ENCODE measurements at regions not wholly inside any gene's neighbourhood (a gene's known extent, or its start where the extent isn't known, plus 50 kb on each side); places are given as distances from the start of the nearest gene placed in this dataset.
"Not testable (repeated sequence)": the region's sequence is repeated elsewhere in the genome, so short reads cannot be mapped to it uniquely, and the experiment has no call there.

DNA sequence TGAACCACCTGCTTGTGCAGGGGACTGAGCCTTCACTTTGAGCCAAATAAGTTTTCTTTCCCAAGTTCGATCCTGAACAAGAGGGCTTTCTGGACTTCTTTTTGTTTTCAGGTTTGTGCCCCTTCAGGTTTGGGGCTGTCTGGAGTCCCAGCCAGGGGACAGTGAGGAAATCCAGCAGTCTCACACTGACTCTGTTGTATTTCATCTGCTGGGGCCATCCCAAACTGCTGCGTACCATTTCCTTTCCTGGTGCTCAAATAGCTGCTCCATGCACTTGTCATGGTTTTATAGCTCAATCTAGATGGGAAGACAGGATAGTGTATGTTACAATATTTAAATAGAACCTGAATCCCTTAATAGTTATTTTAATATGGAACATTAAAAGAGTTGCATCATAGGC, 66.3 kb upstream of the IGLL5 start:
- WGBS, 2 donors (ENCODE audit: low coverage in 1 of 2), result 63 to 69% methylated on average over 1 to 2 of the region's 2 CpGs
- no peaks in the 10 kb centered on the region for H3K4me1 ChIP-seq

DNA sequence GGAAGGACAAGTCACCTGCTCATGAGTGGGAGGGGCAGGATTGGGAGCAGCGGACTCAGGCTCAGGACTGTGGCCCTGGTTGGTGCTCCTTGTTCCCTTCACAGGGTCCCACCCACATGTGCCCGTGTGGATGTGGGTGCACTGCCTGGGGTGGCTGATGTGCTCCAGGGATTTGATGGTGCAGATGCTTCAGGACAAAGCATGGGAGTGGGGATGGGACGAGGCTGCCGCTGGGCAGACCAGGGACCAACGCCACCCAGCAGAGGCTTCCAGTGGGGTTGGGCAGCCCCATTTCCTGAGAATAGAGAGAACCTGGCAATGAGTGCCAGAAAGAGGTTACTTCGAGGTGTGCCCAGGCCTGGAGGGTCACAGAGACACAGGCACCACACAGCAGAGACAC, 65.5 kb upstream of the IGLL5 start:
- H3K27ac ChIP-seq, result no peak overlapping the region
- no peak overlapping the region for H3K4me3 ChIP-seq
- WGBS, 2 donors (ENCODE audit: low coverage in 1 of 2), result 95% methylated on average over 3 of the region's 6 CpGs; no CpG with 5 or more reads in 1 of the 2 donors
- no peaks in the 10 kb centered on the region for H3K4me1 ChIP-seq
- peaks cover 0 to 7% (median 0%) of the 10 kb centered on the region in 3 donors for H3K9me3 ChIP-seq
- ATAC-seq, result no peak
- peaks cover 34% of the 10 kb centered on the region for H3K27me3 ChIP-seq
- no peak for TF ChIP-seq EP300 (IDR thresholded peaks at IDR 0.05)
- TF ChIP-seq POLR2A (IDR thresholded peaks at IDR 0.05), result no peak
- TF ChIP-seq, protein P1, sequence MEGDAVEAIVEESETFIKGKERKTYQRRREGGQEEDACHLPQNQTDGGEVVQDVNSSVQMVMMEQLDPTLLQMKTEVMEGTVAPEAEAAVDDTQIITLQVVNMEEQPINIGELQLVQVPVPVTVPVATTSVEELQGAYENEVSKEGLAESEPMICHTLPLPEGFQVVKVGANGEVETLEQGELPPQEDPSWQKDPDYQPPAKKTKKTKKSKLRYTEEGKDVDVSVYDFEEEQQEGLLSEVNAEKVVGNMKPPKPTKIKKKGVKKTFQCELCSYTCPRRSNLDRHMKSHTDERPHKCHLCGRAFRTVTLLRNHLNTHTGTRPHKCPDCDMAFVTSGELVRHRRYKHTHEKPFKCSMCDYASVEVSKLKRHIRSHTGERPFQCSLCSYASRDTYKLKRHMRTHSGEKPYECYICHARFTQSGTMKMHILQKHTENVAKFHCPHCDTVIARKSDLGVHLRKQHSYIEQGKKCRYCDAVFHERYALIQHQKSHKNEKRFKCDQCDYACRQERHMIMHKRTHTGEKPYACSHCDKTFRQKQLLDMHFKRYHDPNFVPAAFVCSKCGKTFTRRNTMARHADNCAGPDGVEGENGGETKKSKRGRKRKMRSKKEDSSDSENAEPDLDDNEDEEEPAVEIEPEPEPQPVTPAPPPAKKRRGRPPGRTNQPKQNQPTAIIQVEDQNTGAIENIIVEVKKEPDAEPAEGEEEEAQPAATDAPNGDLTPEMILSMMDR (IDR thresholded peaks at IDR 0.05), result no peak
- TF ChIP-seq POLR2AphosphoS5 (IDR thresholded peaks at IDR 0.05), result no peak
- no peaks in the 10 kb centered on the region for H3K36me3 ChIP-seq

More for the DNA sequence above, 66.3 kb upstream of the IGLL5 start:
- TF ChIP-seq, protein P1 (IDR thresholded peaks at IDR 0.05), result no peak
- no peak for TF ChIP-seq POLR2AphosphoS5 (IDR thresholded peaks at IDR 0.05)
- no peak for TF ChIP-seq EP300 (IDR thresholded peaks at IDR 0.05)
- TF ChIP-seq POLR2A (IDR thresholded peaks at IDR 0.05), result no peak
- Histone ChIP-seq H3K36me3 (no peaks in the 10 kb centered on the region), H3K27me3 (peaks cover 38% of the 10 kb centered on the region), H3K9me3 (peaks cover 0 to 7% (median 0%) of the 10 kb centered on the region in 3 donors), H3K27ac (no peak overlapping the region), H3K4me3 (no peak overlapping the region)
- no peak for ATAC-seq

DNA sequence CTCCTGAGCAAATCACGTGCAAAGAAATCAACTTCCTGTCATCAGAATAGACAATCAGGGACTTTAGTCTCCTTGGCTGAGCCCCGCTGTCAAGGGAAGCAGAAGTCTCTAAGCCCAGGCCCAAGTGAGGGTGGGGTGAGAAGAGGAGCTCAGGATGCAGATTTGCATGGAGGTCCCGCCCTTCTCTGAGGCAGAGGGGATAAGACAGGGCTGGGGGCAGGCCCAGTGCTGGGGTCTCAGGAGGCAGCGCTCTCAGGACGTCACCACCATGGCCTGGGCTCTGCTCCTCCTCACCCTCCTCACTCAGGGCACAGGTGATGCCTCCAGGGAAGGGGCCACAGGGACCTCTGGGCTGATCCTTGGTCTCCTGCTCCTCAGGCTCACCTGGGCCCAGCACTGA, 65.1 kb upstream of the IGLL5 start:
- H3K9me3 ChIP-seq, ATAC-seq, H3K36me3 ChIP-seq, H3K4me3 ChIP-seq, H3K4me1 ChIP-seq, H3K27ac ChIP-seq: not testable (repeated sequence)
- WGBS, 2 donors (ENCODE audit: low coverage in 1 of 2), result 40 to 83% methylated on average over 2 to 3 of the region's 5 CpGs
- H3K27me3 ChIP-seq, result peaks cover 37% of the 10 kb centered on the region

DNA sequence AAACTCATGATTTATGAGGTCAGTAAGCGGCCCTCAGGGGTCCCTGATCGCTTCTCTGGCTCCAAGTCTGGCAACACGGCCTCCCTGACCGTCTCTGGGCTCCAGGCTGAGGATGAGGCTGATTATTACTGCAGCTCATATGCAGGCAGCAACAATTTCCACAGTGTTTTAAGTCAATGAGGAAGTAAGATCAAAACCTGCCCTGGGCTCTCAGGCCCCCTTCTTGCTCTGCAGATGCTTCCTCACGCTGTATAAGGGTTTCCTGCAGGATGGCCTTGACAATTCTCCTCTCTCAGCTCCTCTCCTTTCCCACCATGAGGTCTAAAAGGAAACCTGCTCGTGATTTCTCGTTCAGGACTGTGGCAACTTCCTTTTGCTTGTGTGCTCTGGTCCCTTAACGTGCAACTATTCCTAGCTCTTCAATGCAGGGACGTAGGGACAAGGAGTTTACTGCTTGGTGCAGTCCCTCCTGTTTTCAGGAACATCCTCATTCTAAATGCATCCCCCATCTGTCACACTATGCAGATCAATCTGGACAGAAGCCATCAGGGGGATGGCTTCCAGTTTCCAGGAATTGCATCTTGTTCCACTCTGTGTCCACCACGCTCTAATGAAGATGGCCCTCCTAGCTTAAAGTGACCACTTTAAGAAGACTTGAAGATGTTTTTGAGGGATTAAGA, 64.3 kb upstream of the IGLL5 start:
- ATAC-seq, result no peak
- Histone ChIP-seq H3K4me3 (no peak overlapping the region), H3K27me3 (peaks cover 35% of the 10 kb centered on the region), H3K4me1 (no peaks in the 10 kb centered on the region), H3K27ac (no peak overlapping the region), H3K36me3 (no peaks in the 10 kb centered on the region), H3K9me3 (peaks cover 0 to 7% (median 0%) of the 10 kb centered on the region in 3 donors)
- WGBS, 2 donors (ENCODE audit: low coverage in 1 of 2), result 57 to 64% methylated on average over 5 to 7 of the region's 10 CpGs
- TF ChIP-seq, protein P1 (IDR thresholded peaks at IDR 0.05), result no peak
- no peak for TF ChIP-seq POLR2AphosphoS5 (IDR thresholded peaks at IDR 0.05)
- TF ChIP-seq POLR2A (IDR thresholded peaks at IDR 0.05), result no peak
- no peak for TF ChIP-seq EP300 (IDR thresholded peaks at IDR 0.05)

DNA sequence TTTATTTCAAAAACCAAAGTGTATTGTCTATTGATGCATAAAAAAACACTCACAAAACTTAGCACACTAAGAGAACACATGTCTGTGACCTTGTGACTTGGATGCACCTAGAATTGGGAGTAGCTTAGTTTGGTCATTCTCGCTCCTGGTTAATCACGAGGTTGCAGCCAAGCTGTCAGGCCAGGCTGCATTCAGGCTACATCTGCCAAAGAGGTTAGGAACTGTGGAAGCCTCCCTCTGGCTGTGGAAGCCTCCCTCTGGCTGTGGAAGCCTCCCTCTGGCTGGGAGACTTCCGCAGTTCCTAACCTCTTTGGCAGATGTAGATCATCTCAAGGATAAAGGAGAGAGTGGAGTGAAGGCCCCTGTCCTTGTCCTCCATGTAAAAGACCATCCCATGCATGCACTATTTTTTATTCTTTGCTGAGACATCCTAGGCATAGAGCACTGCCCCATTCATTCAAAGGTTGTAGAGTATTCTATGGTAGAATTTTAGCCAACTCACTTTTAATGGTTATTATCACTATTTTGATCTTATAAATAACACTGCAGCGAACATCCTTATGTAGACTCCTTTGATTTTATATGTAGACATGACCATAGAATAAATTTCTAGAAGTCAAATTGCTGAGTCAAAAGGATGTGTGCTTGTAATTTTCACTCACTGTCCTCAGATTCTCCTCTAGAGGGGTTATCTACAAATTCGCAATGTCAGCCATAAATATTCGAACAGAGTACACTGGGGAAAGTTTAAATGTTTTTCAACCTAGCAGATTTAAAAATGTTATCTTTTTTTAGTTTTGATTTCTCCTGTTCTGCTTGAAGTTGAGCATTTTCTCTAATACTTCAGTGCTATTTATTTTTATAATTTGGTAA, 63.0 kb upstream of the IGLL5 start:
- 71 to 81% methylated on average over 5 to 6 of the region's 6 CpGs for WGBS, 2 donors (ENCODE audit: low coverage in 1 of 2)
- Histone ChIP-seq H3K27me3 (peaks cover 35% of the 10 kb centered on the region), H3K4me1 (no peaks in the 10 kb centered on the region), H3K27ac (no peak overlapping the region), H3K36me3 (no peaks in the 10 kb centered on the region), H3K9me3 (peaks cover 0 to 7% (median 0%) of the 10 kb centered on the region in 3 donors), H3K4me3 (no peak overlapping the region)
- TF ChIP-seq EP300 (IDR thresholded peaks at IDR 0.05) (no peak), POLR2A (IDR thresholded peaks at IDR 0.05) (no peak), POLR2AphosphoS5 (IDR thresholded peaks at IDR 0.05) (no peak)
- TF ChIP-seq, protein P1 (IDR thresholded peaks at IDR 0.05), result no peak
- ATAC-seq, result no peak

All from gastroesophageal sphincter (tissue), 4 donors.